Mammary epithelial cell (primary cell): ENCODE measurements at regions not wholly inside any gene's neighbourhood (a gene's known extent, or its start where the extent isn't known, plus 50 kb on each side); places are given as distances from the start of the nearest gene placed in this dataset.

ENCODE experiments used
- CTCF ChIP-seq, 2 donors: IDR thresholded peaks in 1 of 2; conservative IDR thresholded peaks in 1 of 2; 2 replicates each; pipeline ENCODE4 v1.5.1; 2011 to 2012; ENCODE audit warnings: inconsistent platforms in 2 of 2, low read length in 2 of 2, mild to moderate bottlenecking in 2 of 2, control low read depth in 1 of 2, low read depth in 1 of 2; ENCODE audit not compliant: insufficient read depth in 1 of 2; ENCODE audit errors: extremely low read depth in 1 of 2
- EZH2 ChIP-seq: IDR thresholded peaks from 2 replicates; pipeline ENCODE4 v1.6.1; 2012; ENCODE audit warnings: low read length, inconsistent platforms, borderline replicate concordance

- TF ChIP-seq EZH2 = no peak
- TF ChIP-seq CTCF (conservative IDR thresholded peaks at IDR 0.05 in 1 of 2, IDR thresholded peaks at IDR 0.05 in 1 of 2; ENCODE audit: extremely low read depth in 1 of 2, insufficient read depth in 1 of 2, low read depth in 1 of 2, low read length in 2 of 2) = no peak
Observed at GRCh38 chr3:68070186-68070585, 415.8 kb upstream of the SUCLG2 start.
